G401.6 (cell line): ENCODE measurements at regions not wholly inside any gene's neighbourhood (a gene's known extent, or its start where the extent isn't known, plus 50 kb on each side); places are given as distances from the start of the nearest gene placed in this dataset.

Experiments used
- FAIRE-seq: peaks from 2 replicates; lab custom pipeline; 2012; peaks lifted over from hg19 to GRCh38; lab: Jason Lieb, UNC

- no peak for FAIRE-seq
These were observed 53.9 kb downstream of the FOXL1 start for GRCh38 chr16:86632206-86632605.

DNA sequence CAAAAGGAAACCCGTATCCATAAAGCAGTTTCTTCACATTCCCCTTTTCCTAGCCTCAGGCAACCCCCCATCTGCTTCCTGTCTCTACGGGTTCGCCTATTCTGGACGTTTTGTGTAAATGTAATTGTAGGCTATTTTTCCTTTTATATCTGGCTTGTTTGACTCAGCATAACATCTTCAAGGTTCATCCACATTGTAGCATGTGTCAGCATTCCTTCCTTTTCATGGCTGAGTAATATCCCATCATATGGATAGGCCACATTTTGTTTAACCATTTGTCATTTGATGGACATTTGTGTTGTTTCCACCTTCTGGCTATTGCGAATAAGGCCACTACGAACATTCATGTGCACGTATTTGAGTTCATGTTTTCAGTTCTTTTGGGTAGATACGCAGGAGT, 54.6 kb downstream of the FOXL1 start:
- no peak for FAIRE-seq

- FAIRE-seq = no peak
These were observed 55.9 kb downstream of the FOXL1 start for GRCh38 chr16:86634292-86634691.

- no peak for FAIRE-seq
These were observed 57.0 kb downstream of the FOXL1 start for GRCh38 chr16:86635176-86635876.

DNA sequence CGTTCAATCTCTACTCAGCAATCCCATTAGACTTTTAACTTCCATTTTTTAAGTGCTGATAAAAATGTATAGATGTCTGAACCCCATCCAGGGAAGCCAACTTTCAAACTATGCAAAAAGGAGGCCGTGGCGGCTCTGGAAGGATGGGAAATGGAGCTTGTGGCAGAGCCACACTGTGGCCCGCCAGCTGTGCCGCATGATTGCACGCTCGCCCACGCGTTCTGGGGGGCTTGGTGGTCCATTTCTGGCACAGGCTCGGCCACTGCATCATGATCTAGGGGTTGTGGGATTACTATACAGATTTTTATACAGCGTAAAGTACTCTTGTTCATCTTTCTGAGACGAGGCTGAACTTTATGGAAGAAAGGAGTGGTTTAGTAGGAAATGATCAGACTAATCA, 57.6 kb downstream of the FOXL1 start:
- FAIRE-seq = no peak

DNA sequence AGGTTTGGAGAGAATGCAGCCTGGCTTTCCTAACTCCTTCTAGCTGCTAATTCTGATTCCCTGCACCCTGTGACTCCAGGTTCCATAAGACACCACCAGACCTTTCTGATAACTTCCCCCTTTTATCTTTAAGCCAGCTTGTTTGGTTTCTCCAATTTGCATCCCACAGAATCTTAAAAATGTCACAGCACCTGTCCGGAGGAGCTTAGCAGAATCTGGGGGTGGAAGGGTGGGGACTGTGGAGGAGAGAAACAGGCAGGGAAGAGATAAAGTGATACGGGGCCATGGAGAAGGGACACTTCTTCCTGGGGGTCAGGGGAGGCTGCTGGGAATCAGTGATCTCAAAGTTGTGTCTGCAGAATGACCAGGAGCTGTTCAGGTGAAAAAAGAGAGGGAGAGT, 59.4 kb downstream of the FOXL1 start:
- no peak for FAIRE-seq

- no peak for FAIRE-seq
These were observed 60.3 kb downstream of the FOXL1 start for GRCh38 chr16:86638642-86639041.

GRCh38 chr16:86639354-86639753, 61.0 kb downstream of the FOXL1 start:
- FAIRE-seq = no peak

DNA sequence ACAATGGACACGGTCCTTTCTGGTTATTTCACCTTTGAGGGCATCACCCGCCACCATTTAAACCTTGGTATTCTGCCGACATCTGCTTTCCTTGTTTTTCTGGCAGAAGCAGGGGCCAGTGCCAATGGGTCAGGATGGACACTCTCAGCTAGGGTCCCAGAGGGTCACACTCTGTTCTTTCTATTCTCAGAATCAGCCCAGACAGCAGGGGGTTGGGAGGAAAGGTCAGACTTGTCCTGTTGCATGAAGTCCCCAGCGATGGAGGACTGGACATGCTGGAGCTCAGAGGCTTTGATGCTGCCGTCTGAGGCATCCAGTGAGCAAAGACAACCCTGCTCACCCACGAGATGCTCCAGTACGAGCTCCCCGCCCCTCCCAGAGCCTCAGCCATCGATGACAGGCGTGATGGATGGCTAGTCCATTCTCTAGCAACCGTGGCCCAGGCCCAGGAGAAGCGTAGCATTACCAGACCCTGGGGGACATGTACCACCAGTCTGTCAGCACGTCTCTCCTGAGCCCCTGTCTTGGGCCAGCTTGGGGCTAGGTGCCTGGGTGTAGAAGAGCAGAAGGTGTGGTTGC, 62.0 kb downstream of the FOXL1 start:
- FAIRE-seq = no peak

GRCh38 chr16:86642087-86642486, 63.7 kb downstream of the FOXL1 start:
- FAIRE-seq = no peak

- FAIRE-seq = no peak
These were observed 65.3 kb downstream of the FOXL1 start for GRCh38 chr16:86643671-86644070.

GRCh38 chr16:86647561-86647960, 69.2 kb downstream of the FOXL1 start:
- no peak for FAIRE-seq

GRCh38 chr16:86649875-86650274, 71.5 kb downstream of the FOXL1 start:
- FAIRE-seq = no peak

DNA sequence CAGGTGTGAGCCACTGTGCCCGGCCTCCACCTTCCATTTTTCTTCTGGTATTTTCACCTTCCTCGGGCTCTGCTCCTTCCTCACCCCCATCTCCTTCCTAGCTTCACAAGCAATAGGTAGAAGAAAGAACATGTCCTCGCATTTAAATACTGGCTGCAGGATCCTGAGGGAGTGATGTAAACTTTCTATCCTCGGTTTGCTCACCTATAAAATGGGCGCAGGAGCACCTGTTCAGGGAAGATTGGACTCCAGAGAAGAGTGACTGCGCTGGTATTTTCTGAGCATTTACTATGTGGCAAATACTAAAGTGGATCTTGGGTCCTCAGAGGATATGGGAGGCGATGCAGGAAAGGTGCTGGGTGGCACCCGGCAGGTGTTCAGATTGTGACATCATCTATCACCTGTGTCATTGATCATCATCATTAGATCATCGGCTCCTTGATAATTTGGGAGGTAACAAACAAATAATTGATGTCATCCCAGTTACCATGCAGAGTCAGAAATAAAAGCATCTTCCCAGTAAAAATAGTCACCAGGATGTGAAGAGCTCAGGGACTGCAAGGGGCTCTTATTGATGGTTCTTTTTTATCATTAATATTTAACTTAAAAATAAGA, 72.8 kb downstream of the FOXL1 start:
- FAIRE-seq = no peak

DNA sequence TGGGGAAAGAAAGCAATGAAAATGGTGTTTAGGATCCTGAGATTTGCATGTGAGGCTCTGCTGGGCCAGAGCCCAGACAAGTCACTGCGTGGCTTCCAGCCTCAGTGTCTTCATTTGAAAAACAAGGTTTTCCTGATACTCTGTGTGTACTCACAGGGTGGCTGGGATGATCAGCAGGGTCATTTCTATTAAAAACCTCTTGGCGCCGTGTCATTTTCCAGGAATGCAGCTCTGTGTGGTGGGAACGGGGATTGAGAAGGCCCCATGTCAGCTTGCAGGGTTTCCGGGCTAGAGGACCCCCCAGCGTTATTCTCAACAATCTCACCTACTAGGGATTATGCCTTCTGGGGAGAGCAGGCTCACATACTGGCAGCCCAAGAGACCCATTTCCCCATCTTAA, 73.5 kb downstream of the FOXL1 start:
- FAIRE-seq = no peak

DNA sequence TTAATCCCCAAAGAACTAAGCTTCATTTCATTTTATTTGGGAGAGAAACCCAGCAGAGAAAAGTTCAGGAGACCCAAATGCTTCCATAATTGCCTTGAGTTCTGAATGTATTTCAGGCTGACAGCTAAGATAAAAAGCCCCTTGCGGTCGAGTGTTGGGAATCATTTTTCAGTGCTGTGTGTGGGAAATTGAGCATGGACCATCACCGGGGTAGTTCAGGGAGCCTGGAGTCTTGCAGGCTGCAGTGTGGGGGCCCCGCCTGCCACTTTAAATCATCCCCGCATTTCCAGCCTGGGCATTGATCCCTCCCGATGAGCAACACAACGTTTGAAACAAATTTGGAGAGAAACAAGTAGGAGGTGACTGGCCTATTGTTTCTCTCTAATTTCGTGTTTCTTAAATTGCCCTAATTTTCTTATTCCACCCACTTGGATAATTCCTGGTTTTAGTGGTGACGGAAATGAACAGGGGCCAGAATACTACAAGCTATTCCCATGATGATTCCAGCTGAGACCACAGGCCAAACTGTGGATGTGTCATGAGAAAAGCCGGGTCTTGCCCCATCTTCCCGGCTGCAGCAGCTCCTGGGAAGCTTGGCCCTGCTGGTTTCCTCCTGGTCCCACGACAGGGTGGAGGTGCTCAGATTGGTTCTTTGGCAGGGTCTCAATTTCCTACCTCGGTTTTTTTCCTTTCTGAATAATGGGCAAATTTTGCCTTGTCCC, 75.1 kb downstream of the FOXL1 start:
- FAIRE-seq = no peak

GRCh38 chr16:86657972-86658371, 79.6 kb downstream of the FOXL1 start:
- FAIRE-seq = no peak

DNA sequence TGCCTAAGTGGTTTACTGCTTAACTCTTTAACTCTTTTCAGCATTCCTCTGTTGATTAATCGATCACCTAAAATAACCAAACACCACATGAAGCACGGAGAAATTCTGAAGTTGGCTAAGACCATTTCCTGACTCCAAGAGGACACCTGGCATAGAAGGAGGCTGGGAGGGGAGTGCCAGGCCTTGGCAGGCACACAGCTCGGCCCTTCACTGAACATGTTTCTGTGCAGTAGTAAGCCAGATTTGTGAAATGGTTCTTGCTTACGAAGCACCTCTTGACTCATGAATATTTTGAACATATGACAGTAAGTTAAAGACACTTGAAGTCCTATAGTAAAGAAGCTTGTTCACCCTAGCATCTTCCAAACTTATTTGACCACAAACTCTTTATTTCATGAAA, 82.3 kb downstream of the FOXL1 start:
- FAIRE-seq = no peak

DNA sequence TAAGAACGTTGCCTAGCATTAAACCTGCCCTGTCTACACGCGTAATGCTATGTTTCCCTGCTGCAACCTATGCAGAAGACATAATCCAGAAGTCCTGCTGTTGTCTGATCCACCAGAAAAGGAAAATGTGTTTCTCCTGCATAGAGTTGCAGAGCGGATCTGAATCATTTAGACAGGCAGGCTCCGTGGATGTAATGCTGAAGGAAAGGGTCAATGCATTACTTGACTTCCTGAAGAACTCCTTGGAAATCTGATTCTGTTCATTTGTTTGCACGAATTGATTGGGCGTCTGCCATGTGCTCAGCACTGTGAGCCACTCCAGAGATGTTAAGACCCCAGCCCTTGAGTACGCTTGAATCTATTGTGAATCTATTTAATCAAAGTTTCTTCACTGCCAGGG, 83.4 kb downstream of the FOXL1 start:
- no peak for FAIRE-seq

GRCh38 chr16:86662195-86662594, 83.8 kb downstream of the FOXL1 start:
- FAIRE-seq = no peak

DNA sequence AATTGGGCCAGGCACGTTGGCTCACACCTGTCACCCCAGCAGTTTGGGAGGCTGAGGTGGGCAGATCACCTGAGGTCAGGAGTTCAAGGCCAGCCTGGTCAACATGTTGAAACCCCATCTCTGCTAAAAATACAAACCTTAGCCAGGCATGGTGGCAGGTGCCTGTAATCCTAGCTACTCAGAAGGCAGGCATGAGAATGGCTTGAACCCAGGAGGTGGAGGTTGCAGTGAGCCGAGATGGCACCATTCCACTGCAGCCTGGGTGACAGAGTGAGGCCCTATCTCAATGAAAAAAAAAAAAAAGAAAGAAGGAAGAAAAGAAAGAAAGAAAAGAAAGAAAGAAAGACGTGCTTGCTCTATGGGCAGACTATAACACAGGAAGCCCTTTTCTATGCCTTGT, 84.4 kb downstream of the FOXL1 start:
- FAIRE-seq = no peak

DNA sequence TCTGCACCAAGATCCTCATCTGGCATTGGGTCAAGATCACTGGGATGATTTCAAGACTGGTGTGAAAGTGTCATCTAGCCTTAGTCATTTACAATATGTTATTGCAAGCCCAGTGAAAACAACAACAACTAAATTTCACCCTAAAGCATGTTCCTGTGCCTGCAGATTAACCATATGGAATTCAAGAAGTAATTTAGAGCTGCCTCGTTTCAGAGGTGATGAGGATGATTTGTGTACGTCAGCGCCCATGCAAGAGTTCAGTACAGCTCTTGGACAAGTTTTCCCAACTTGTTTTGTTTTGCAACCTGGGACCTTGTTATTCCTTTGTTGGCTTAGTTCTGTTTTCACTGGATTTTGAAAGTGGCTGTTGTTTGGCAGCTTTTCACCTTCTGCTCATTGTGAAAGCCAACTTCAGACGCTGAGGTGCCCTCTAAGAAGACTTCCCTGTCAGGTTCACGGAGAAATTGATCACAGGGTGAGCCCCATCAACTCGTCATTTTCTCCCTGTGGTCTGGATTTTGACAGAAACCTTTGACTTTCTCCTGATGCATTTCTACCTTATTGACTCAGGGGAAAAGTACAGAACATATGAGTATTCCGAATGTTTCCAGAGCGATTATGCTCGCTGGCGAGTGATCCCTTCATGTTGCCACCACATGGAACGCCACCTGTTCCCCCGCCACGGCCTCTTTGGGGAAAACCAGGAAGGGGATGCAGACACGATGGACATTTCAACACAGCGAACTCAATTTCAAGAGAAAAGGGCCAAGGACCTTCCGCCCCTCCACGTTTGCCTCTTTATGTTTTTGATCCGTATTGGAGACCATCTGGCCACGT, 85.6 kb downstream of the FOXL1 start:
- no peak for FAIRE-seq
